Epithelial cell of esophagus (primary cell): ENCODE measurements at regions not wholly inside any gene's neighbourhood (a gene's known extent, or its start where the extent isn't known, plus 50 kb on each side); places are given as distances from the start of the nearest gene placed in this dataset.

Experiments used
- DNase-seq: peaks from one replicate; pipeline ENCODE4 v3.0.0; 2010; ENCODE audit warnings: low read depth
- H3K4me3 ChIP-seq: 2 replicates; pipeline ENCODE4 v1.5.1; 2011; ENCODE audit warnings: mild to moderate bottlenecking, low read length, control low read depth
- CTCF ChIP-seq: IDR thresholded peaks from 2 replicates; pipeline ENCODE4 v1.5.1; 2011; ENCODE audit warnings: low read depth, mild to moderate bottlenecking, low read length, control low read depth, inconsistent platforms; ENCODE audit not compliant: insufficient read depth; ENCODE audit errors: missing control alignments

- no peak for DNase-seq
- H3K4me3 ChIP-seq, result no peak overlapping the region
- TF ChIP-seq CTCF, result no peak
Observed at GRCh38 chr7:92231-92674, 100.1 kb upstream of the FAM20C start.

DNA sequence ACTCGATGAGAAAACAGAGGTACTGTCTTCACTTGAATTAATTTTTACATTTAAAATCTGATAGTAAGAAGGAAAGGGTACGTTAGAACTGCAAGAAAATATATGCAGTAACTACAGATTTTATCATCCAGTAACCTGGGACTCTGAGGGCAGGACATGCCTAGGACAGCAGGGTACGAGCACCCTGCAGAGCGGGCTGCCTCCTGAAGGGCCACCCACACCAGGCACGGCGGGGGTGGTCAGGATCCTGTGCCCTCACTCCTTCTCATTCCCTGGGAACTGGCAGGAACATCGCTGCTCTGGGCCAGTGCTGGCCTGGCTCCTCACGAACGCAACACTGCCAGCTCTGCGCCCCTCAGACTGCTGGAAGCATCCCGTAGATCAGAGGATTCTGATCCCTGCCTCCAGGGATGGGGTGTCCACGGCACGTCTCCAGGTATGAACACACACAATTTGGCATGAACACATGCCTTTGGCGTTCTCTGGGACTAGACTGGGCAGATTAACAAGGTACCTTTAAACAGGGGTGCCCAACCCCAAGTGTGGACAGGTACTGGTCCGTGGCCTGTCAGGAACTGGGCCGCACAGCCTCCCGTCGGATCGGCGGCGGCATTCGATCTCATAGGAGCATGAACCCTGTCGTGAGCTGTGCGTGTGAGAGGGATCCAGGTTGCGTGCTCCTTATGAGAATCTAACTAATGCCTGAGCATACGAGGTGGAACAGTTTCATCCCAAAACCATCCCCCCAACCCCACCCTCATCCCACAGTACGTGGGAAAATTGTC lies 99.3 kb upstream of the FAM20C start:
- no peak for DNase-seq
- no peak for TF ChIP-seq CTCF
- no peak overlapping the region for H3K4me3 ChIP-seq

- DNase-seq, result no peak
- no peak overlapping the region for H3K4me3 ChIP-seq
- TF ChIP-seq CTCF, result no peak
Observed at GRCh38 chr7:94251-94801, 98.0 kb upstream of the FAM20C start.

DNA sequence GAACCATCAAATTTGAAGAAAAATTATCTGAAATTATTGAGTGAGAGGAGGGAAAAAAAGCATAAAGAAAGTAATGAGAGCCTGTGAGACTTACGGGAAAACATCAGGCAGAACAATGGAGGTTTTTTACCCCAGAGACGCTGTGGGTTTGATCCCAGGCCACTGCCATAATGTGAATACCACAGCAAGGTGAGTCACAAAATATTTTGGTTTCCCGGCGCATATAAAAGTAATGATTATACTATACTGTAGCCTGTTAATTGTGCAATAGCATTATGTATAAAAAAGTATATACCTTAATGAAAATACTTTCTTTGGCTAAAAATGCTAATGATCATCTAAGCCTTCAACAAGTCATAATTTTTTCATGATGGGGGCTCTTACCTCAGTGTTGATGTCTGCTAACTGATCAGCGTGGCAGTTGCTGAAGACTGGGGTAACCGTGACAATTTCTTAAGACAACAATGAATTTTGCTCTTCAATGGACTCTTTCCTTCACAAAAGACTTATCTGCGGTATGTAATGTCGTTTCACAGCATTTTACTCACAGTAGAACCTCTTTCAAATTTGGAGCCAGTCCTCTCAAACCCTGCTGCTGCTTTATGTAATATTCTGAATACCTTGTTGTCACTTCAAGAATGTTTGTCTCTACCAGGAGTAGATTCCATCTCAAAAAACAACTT lies 97.0 kb upstream of the FAM20C start:
- DNase-seq, result no peak
- TF ChIP-seq CTCF, result no peak
- H3K4me3 ChIP-seq, result no peak overlapping the region

DNA sequence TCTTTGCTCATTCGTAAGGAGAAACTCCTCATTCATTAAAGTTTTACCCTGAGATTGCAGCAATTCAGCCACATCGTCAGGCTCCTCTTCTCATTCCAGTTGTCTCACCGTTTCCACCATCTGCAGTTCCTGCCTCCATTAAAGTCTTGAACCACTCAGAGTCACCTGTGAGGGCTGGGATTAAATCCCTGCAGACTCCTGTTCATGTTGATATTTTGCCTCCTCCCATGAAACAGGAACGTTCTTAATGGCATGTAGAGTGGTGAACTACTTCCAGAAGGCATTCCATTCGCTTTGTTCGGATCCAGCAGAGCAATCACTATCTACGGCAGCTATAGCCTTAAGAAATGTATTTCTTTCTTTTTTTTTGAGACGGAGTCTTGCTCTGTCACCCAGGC lies 96.5 kb upstream of the FAM20C start:
- DNase-seq, result no peak
- no peak for TF ChIP-seq CTCF
- no peak overlapping the region for H3K4me3 ChIP-seq

GRCh38 chr7:96861-97260 lies 95.5 kb upstream of the FAM20C start:
- DNase-seq, result no peak
- no peak for TF ChIP-seq CTCF
- no peak overlapping the region for H3K4me3 ChIP-seq

DNA sequence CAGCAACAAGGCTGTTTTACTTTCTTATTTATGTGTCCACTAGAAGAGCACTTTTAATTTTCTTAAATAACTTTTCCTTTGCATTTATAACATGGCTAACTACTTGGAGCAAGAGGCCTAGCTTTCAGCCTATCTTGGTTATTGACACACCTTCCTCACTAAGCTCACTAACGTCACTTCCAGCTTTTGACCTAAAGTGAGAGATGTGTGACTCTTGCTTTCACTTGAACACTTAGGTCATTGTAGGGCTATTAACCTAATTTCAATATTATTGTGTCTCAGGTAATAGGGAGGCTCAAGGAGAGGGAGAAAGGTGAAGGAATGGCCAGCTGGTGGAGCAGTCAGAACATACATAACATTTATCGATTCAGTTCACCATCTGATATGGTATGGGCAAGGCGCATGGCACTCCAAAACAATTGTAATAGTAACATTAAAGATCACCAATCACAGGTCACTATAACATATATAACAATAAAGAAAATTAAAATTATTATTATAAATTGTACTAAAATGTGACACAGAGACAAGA lies 95.0 kb upstream of the FAM20C start:
- no peak for TF ChIP-seq CTCF
- no peak overlapping the region for H3K4me3 ChIP-seq
- DNase-seq, result no peak
